ENCODE measurements at regions not wholly inside any gene's neighbourhood (a gene's known extent, or its start where the extent isn't known, plus 50 kb on each side); places are given as distances from the start of the nearest gene placed in this dataset.

DNA sequence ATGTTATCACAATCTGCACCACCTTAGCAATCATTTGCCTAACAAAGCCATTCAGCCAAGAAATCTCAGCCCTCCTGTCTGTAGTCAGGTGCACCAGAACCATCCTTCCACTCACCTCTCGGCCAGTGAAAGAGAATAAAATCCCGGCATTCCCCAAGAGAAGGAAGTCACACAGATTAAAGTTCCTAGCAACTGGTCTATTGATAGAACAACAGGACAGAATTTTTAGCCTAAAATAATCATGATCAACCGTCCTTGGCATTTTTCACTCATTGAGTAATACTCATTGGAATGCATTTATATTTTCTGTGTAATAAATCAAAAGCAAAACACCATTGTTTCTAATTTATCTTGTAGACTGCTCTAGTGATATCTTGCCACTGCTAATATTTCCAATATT lies 85.7 kb upstream of the CDH4 start:
- no peak for DNase-seq (ENCODE audit: low read depth)

DNA sequence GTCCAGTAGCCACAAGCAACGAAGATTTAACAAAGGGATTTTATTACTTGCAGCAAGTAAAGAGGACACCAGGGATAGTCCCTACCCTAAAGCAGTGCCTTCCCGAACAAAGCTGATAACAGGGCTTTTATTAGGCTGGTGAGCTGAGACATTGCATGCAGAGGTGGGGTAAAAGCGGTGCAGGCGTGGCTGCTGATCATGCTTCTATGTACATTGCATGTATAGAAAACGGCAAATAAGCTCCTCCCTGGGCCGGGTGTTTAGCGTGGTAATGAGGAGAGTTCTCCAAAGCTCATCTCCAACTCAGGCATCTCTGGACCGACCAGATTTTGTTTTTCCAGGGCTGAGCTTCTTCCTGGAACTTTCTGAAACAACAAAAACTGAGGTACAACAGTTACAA lies 83.5 kb upstream of the CDH4 start:
- DNase-seq (ENCODE audit: low read depth): no peak

DNA sequence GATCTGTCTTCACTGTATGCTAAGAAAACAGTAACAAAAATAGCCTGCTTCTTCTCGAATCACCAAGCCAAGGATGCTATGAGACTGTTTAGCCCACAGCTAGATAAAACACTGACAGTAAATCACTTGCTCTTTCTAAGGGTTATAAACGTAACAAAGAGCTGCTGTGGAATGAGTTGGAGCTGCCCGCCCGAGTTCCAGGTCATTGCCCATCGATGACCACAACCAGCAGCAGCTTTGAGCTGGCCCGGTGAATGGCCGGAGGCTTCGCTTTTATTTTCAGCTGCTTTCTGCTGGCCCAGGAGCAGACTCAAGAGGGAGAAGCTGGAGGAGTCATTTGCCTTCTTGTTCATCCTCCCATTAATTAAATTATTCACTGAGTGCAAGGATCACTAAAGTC lies 82.2 kb upstream of the CDH4 start:
- DNase-seq (ENCODE audit: low read depth): no peak

DNA sequence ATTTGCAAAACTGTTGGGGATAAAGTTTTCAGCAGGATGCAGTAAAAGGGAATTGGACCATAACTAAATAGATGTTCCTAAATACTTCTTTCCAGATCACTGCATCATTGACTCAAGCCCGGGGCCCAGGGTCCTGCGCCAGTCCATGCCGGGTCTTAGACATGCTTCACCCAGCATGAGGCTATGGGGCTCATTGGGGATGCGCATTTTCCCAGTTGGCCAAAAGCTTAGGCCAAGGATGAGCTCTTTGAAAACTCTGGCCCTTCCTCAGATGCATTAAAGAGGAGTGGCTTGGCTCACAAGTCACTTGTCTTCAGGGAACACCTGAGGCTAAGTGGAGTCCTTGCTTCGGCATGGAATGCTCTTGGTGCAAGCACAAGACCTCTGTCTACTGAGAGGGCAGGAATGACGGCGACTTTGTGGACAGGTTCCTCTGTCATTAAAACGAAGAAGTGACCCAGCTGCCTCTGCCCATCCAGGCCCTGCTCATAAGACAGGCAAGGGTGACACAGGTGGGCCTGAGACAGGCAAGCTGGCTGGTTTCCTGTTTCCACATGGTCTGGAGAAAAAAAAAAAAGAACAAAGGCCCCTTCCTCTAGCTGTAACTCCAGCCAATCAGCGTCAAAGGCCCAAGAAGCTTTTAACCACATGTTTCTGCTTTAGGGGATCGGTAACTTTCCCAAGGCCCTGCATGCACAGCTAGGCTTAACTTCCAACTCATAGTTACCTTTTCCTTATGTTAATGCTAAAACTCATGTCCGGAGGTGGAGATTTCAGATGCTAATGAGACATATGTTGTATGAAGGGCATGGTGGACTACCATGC lies 81.4 kb upstream of the CDH4 start:
- DNase-seq (ENCODE audit: low read depth): no peak

DNA sequence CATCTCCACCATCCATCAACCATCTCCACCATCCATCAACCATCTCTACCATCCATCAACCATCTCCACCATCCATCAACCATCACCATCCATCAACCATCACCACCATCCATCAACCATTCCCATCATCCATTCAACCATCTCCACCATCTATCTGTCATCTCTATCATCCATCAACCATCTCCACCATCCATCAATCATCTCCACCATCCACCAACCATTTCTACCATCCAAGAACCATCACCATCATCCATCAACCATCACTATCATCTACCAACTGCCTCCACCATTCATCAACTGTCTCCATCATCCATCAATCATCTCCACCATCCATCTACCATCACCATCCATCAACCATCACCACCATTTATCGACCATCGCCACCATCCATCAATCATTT lies 78.8 kb upstream of the CDH4 start:
- DNase-seq (ENCODE audit: low read depth): no peak

DNA sequence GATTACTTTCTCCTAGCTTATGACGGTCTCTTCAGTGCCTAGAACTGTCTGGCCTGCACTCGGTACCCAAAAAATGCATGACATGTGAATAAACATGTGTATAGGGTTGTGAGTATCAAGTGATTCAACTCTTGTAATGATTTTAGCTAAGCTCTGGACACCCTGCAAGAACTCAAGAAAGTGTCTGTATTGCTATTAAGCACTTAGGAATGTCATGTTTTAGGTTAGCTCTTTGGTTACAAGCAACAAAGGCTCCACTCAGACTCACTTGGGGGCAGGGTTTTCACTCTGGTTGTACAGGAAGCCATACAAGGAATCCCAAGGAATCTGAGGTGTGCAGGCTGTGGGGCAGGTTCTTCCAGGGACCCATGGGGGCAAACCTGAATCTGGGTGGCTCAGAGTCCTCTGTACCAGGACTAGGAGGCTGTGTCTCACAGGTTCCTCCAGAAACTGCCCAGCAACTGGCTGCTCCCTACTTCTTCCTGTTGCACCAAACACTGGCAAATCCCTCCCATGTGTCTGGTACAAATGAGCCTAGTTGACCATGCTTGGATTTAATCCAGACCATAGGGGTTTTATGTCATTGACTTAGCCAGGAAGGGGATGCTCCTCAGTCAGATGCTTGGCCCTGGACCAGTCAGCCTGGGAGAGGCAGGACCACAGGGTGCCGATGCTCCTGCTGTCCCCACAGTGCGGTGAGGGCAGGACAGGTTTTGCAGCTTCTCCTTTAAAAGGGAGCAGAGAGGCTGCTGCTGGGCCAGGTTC lies 77.9 kb upstream of the CDH4 start:
- DNase-seq (ENCODE audit: low read depth): no peak

DNA sequence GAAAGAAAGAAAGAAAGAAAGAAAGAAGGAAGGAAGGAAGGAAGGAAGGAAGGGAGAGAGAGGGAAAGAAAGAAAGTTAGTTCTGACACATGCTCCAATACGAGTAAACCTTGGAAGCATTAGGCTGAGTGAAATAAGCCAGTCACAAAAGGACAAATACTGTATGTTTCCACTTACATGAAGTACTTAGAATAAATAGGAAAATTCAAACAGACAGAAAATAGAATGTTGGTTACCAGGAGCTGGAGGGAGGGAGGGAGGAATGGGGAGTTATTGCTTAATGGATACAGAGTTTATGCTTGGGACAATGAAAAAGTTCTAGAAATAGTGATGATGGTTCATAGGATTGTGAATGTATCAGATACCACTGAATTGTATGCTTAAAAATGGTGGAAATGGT lies 75.2 kb upstream of the CDH4 start:
- DNase-seq (ENCODE audit: low read depth): no peak

DNA sequence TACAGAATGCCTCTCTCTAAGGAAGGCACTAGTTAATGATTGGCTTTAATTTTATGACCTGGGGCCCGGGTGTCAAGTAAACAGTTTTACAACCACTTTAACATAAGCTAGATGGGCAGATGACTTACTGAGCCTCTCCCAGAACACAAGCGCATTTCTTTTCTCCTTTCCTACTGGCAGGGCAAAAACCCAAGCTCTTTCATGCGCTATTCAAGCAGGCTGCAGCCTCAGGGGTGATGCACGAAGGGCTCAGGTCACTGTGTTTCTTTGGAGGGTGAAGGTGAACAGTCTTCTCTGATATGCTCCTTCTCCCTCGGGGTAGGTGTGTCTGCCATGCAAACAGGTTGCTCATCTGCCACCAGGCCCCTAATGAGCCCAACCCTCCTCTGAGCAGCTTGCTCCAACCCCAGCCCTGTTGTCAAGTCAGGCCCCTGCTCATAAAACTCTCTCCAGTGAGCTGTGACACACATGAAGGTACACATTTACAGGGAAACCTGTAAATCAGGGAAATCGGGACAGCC lies 73.5 kb upstream of the CDH4 start:
- no peak for DNase-seq (ENCODE audit: low read depth)

DNA sequence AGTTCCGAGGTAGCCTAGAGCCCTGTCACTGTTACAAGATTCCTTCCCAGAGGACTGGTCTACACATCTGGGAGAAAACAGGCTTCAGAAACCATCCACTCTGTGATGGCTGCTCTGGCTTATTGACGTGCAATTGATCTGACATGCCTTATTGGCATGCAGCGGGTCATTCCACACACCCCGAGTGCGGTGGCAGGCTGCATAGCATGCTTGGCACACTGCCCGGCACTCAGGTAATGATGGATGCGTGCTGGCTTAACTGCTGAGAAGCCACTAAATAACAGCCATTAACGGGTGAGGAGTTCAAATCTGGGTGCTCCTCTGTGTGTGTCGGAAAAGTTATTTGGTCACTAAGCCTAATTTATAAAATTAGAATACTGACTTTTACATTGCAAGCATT lies 67.9 kb upstream of the CDH4 start:
- DNase-seq (ENCODE audit: low read depth): no peak

DNA sequence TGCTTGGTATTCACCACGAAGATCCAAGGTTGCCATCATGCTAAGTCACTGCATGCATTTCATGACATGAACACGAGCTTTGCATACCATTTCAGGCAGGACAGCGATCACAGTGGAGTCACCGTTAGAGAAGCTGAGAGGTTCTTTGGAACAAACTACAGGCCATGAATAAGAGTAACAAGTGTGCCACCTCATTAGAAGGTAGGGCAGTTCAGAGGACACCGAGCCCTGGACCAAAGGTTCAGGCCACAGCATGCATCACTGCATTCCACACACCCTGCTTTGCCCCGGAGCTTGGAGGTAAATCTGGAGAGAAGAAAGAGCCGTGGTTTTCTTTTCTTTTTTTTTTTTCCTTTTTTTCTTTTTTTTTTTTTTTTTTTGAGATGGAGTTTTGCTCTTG lies 66.9 kb upstream of the CDH4 start:
- DNase-seq (ENCODE audit: low read depth): no peak

DNA sequence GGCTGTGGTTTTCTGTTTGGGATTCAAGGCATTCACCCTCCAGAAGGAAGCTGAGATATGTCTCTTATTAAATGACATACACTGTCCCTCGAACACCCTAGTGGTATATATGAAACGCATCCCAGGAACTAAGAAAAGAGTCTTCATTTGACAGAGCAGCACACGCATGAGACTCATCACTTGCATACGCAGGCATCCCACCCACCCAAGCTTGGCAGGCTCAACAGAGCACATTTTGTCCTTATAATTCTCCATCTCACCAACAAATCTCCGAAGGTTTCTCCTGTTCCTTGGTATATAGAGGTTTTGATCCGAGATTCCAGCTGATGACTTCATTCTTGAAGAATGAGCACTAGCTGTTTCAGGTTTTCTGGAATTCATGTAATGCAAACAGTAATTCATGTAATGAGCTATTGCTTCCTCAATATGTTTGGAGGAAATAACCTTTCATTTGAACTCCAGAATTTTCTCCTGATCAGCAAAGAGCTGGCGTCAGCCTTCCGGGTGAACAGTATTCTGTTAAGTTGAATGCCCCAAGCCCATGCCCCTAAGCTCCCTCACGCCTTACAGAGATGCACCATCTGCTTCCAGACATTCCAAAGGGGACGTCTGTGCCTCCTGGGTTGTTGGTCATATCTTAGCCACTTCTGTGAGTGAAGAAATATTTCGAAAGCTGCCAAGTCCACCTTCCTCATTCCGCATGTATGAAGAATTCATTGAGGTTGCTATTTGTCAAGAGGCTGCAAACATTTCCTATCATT lies 66.0 kb upstream of the CDH4 start:
- no peak for DNase-seq (ENCODE audit: low read depth)

DNA sequence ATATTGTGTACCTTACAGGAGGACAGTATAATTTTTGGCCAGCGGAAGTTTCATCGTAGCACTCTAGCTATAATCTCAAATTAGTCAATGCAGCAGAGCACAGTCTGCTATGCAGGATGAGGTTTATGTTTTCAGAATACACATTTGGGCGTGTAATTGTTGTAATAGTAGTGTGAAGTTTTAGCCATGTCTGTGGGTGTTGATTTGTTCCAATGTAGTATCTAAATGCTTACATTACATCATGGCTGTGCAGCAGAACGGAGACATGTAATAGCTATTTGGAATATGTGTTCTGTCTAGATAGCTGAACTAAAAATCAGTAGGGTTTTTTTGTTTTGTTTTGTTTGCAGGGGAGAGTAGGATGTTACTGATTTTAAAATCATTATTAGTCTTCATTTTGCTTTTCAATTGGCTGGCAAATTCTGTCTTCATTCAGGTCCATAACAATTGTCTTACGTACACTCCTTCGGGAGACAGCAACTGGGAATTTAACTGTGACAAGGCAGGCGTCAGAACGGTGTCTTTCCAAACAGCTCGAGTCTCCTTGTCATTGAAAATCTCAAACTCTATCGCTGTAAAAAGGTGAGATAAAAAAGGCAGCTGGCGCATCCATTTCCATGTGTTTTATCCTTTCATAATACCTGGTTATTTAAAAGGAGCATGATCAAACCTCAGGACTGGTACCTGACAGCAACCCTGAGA lies 65.1 kb upstream of the CDH4 start:
- DNase-seq (ENCODE audit: low read depth): no peak

DNA sequence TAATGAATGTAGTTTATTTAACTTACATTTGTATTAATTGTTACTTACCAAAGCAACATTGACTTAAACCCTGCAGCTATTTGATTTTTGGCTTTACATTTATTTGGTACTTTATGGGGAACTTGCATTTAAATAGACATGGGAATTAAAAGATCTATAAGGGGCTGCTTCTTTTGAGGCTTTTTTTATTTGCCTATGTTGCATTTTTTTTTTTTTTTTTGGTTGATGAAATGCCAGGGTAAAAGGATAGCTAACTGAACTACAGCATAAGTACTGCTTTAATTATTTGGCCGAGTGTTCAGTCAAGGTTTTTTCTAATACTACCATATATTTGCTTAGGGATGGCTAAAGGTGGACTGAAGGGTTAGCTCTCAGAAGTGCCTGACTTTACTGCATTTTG lies 62.5 kb upstream of the CDH4 start:
- no peak for DNase-seq (ENCODE audit: low read depth)

DNA sequence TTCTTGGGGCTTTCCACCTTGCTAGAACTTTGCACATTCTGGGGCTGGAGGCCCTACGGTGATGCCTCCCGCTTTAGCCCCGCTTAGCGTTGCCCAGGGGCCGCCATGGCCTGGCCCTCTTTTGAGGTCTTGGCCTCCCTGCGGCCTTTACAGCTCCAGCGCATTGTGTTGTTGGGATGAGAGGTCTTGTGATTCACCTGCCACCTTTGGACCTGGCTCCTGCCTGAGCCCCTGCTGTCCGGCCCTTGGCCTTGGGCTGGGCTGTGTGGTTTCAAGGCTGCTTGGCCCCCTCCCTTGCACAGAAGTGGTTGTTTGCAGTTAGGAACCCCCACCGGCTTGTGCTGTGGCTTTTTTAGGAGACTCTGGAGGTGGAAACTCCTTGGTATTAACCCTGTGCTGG lies 61.0 kb upstream of the CDH4 start:
- no peak for DNase-seq (ENCODE audit: low read depth)

DNA sequence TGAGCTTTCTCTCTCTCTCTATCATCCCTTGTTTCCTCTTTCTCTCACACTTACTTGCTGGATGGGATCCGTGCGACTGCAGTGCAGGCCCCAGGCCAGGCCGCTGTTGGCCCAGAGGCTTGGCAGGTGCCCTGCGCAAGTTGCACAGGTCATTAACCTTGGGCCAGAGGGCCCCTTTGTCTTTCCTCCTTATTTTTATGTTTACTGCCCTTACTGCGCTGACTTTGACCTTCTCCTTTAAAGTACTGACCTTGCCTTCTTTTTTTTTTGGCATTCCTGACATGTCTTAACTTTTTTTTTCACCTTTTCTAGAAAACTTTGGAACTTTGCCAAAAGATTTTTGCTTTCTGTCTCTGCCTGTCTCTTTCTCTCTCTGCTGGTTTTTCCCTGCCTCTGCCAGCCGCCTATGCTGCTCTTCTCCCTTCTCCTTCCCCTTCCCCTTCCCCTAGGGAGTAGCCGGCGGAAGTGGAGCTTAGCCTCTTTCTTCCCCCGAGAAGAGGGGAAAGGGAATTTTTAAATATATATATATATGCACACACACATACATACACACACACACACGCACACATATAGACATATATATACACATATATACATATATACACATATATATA lies 59.6 kb upstream of the CDH4 start:
- DNase-seq (ENCODE audit: low read depth): no peak

DNA sequence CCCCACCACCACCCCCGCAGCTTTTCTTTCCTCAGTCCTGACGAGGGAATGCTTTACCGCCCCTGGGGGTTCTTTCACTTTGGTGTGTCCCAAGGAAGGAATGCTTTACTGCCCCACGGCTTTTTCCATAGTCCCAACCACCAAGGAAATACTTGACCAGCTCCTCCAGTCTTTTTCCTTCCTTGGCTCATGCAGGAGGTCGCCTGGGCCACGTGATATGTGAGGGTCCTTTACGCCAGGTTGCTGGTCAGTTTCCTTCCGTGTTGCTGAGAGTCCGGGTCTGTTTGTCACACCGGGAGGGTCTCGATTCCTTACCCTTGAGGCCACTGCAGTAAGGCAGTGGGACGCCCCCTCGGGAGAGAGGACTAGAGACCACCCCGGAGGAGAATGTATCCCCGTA lies 58.9 kb upstream of the CDH4 start:
- DNase-seq (ENCODE audit: low read depth): no peak

Data from CMK (cell line).